Glutamatergic neuron (in vitro differentiated cells): ENCODE measurements at regions not wholly inside any gene's neighbourhood (a gene's known extent, or its start where the extent isn't known, plus 50 kb on each side); places are given as distances from the start of the nearest gene placed in this dataset.

ENCODE experiments used
- DNase-seq: peaks from one replicate; pipeline ENCODE4 v3.0.0; 2022
- H3K27ac Mint-ChIP-seq: one replicate; pipeline ENCODE4 v1.8.0; 2020; ENCODE audit warnings: mild to moderate bottlenecking, mixed read lengths, inconsistent platforms; ENCODE audit not compliant: unreplicated experiment
- H3K27me3 Mint-ChIP-seq: one replicate; pipeline ENCODE4 v1.8.0; 2020; ENCODE audit warnings: mild to moderate bottlenecking, moderate library complexity, mixed read lengths, inconsistent platforms; ENCODE audit not compliant: unreplicated experiment
- H3K36me3 Mint-ChIP-seq: one replicate; pipeline ENCODE4 v1.8.0; 2020; ENCODE audit warnings: mild to moderate bottlenecking, mixed read lengths, inconsistent platforms; ENCODE audit not compliant: unreplicated experiment
- H3K4me1 Mint-ChIP-seq: one replicate; pipeline ENCODE4 v1.8.0; 2020; ENCODE audit warnings: mild to moderate bottlenecking, low read depth, mixed read lengths, inconsistent platforms; ENCODE audit not compliant: unreplicated experiment
- H3K4me3 Mint-ChIP-seq: one replicate; pipeline ENCODE4 v1.8.0; 2020; ENCODE audit warnings: mild to moderate bottlenecking, mixed read lengths, inconsistent platforms; ENCODE audit not compliant: unreplicated experiment
- H3K9me3 Mint-ChIP-seq: one replicate; pipeline ENCODE4 v1.8.0; 2020; ENCODE audit warnings: mild to moderate bottlenecking, moderate library complexity, mixed read lengths, inconsistent platforms; ENCODE audit not compliant: unreplicated experiment
- CTCF ChIP-seq: fragments of 200-600 bp; sonication (generic); IDR thresholded peaks from one replicate; pipeline ENCODE4 v1.5.0; 2021; ENCODE audit not compliant: partially characterized antibody, unreplicated experiment

- no peak overlapping the region for H3K4me3 Mint-ChIP-seq
- H3K27me3 Mint-ChIP-seq, result peaks cover 1% of the 10 kb centered on the region
- TF ChIP-seq CTCF, result no peak
- DNase-seq, result no peak
- no peak overlapping the region for H3K27ac Mint-ChIP-seq
- H3K4me1 Mint-ChIP-seq, result peaks cover 8% of the 10 kb centered on the region
- H3K36me3 Mint-ChIP-seq, result peaks cover 10% of the 10 kb centered on the region
- H3K9me3 Mint-ChIP-seq, result no peaks in the 10 kb centered on the region
These were observed 164.3 kb downstream of the HS3ST1 start for GRCh38 chr4:11264346-11264745.

- DNase-seq, result no peak
- no peak for TF ChIP-seq CTCF
- H3K9me3 Mint-ChIP-seq, result no peaks in the 10 kb centered on the region
- H3K36me3 Mint-ChIP-seq, result peaks cover 10% of the 10 kb centered on the region
- H3K27me3 Mint-ChIP-seq, result peaks cover 1% of the 10 kb centered on the region
- H3K4me3 Mint-ChIP-seq, result no peak overlapping the region
- H3K4me1 Mint-ChIP-seq, result peaks cover 8% of the 10 kb centered on the region
- H3K27ac Mint-ChIP-seq, result no peak overlapping the region
These were observed 165.5 kb downstream of the HS3ST1 start for GRCh38 chr4:11263208-11263607.

- DNase-seq, result peak; percentile 16
- Mint-ChIP-seq H3K36me3 (no peaks in the 10 kb centered on the region), H3K4me3 (no peak overlapping the region), H3K27ac (no peak overlapping the region), H3K27me3 (peaks cover 1% of the 10 kb centered on the region), H3K4me1 (peaks cover 8% of the 10 kb centered on the region), H3K9me3 (no peaks in the 10 kb centered on the region)
- no peak for TF ChIP-seq CTCF
These were observed 167.4 kb downstream of the HS3ST1 start for GRCh38 chr4:11261066-11261850.

- Mint-ChIP-seq H3K9me3 (no peaks in the 10 kb centered on the region), H3K36me3 (no peaks in the 10 kb centered on the region), H3K27me3 (peaks cover 1% of the 10 kb centered on the region), H3K4me3 (no peak overlapping the region), H3K27ac (no peak overlapping the region), H3K4me1 (peaks cover 8% of the 10 kb centered on the region)
- no peak for TF ChIP-seq CTCF
- DNase-seq, result no peak
These were observed 168.9 kb downstream of the HS3ST1 start for GRCh38 chr4:11259837-11260236.

GRCh38 chr4:11252149-11252548, 176.5 kb downstream of the HS3ST1 start:
- H3K4me1 Mint-ChIP-seq, result no peaks in the 10 kb centered on the region
- no peak for DNase-seq
- no peaks in the 10 kb centered on the region for H3K36me3 Mint-ChIP-seq
- TF ChIP-seq CTCF, result no peak
- H3K4me3 Mint-ChIP-seq, result no peak overlapping the region
- no peaks in the 10 kb centered on the region for H3K27me3 Mint-ChIP-seq
- H3K9me3 Mint-ChIP-seq, result no peaks in the 10 kb centered on the region
- no peak overlapping the region for H3K27ac Mint-ChIP-seq
